RWPE2 (cell line): ENCODE measurements at regions not wholly inside any gene's neighbourhood (a gene's known extent, or its start where the extent isn't known, plus 50 kb on each side); places are given as distances from the start of the nearest gene placed in this dataset.
"Not testable (repeated sequence)": the region's sequence is repeated elsewhere in the genome, so short reads cannot be mapped to it uniquely, and the experiment has no call there.

ENCODE experiments used
- ATAC-seq: fragments of 200-7000 bp; cut with Tn5 transposase; 3 replicates; pipeline ENCODE4 v1.9.1; 2021; ENCODE audit warnings: low read depth
- DNase-seq: peaks from one replicate; pipeline ENCODE4 v3.0.0-alpha.2; 2020; ENCODE audit warnings: low spot score
- H3K27ac ChIP-seq: fragments of 450-650 bp; 2 replicates; pipeline ENCODE4 v1.5.1; 2017; ENCODE audit warnings: mild to moderate bottlenecking; ENCODE audit not compliant: poor library complexity, severe bottlenecking
- H3K27me3 ChIP-seq: fragments of 250-450 bp; sonication (Bioruptor Pico); 2 replicates; pipeline ENCODE4 v1.5.1; 2021; ENCODE audit warnings: mild to moderate bottlenecking, moderate library complexity; ENCODE audit not compliant: insufficient read depth, poor library complexity, severe bottlenecking
- H3K36me3 ChIP-seq: fragments of 250-450 bp; sonication (Bioruptor Pico); 2 replicates; pipeline ENCODE4 v1.5.1; 2020; ENCODE audit warnings: low read depth, mild to moderate bottlenecking, moderate library complexity
- H3K4me1 ChIP-seq: fragments of 250-450 bp; sonication (Bioruptor Pico); 2 replicates; pipeline ENCODE4 v1.5.1; 2021; ENCODE audit warnings: mild to moderate bottlenecking, moderate library complexity; ENCODE audit not compliant: insufficient read depth, poor library complexity, severe bottlenecking
- H3K4me3 ChIP-seq: fragments of 250-450 bp; sonication (Bioruptor Pico); 2 replicates; pipeline ENCODE4 v1.5.1; 2021; ENCODE audit warnings: mild to moderate bottlenecking, moderate library complexity; ENCODE audit not compliant: severe bottlenecking
- H3K9me3 ChIP-seq: fragments of 250-450 bp; sonication (Bioruptor Pico); 2 replicates; pipeline ENCODE4 v1.5.1; 2021; ENCODE audit warnings: mild to moderate bottlenecking, moderate library complexity; ENCODE audit not compliant: severe bottlenecking
- CTCF ChIP-seq: fragments of 450-650 bp; IDR thresholded peaks from one replicate; pipeline ENCODE4 v1.5.1; 2017; ENCODE audit warnings: mild to moderate bottlenecking, moderate library complexity; ENCODE audit not compliant: poor library complexity, severe bottlenecking

GRCh38 chr12:78284417-78284816, 453.7 kb downstream of the NAV3 start:
- Histone ChIP-seq H3K27ac (no peak overlapping the region), H3K4me3 (no peak overlapping the region), H3K9me3 (no peaks in the 10 kb centered on the region), H3K27me3 (no peaks in the 10 kb centered on the region), H3K4me1 (no peaks in the 10 kb centered on the region), H3K36me3 (no peaks in the 10 kb centered on the region)
- no peak for DNase-seq
- no peak for TF ChIP-seq CTCF
- no peak for ATAC-seq

- H3K4me1 ChIP-seq, result peaks cover 39% of the 10 kb centered on the region
- DNase-seq, result no peak
- H3K27me3 ChIP-seq, result no peaks in the 10 kb centered on the region
- peak overlapping the region; percentile 81 for H3K27ac ChIP-seq
- no peak overlapping the region for H3K4me3 ChIP-seq
- H3K9me3 ChIP-seq, result no peaks in the 10 kb centered on the region
- no peak for TF ChIP-seq CTCF
- ATAC-seq, result peak; percentile 86
- H3K36me3 ChIP-seq, result no peaks in the 10 kb centered on the region
These were observed 460.1 kb downstream of the NAV3 start for GRCh38 chr12:78290606-78291345.

DNA sequence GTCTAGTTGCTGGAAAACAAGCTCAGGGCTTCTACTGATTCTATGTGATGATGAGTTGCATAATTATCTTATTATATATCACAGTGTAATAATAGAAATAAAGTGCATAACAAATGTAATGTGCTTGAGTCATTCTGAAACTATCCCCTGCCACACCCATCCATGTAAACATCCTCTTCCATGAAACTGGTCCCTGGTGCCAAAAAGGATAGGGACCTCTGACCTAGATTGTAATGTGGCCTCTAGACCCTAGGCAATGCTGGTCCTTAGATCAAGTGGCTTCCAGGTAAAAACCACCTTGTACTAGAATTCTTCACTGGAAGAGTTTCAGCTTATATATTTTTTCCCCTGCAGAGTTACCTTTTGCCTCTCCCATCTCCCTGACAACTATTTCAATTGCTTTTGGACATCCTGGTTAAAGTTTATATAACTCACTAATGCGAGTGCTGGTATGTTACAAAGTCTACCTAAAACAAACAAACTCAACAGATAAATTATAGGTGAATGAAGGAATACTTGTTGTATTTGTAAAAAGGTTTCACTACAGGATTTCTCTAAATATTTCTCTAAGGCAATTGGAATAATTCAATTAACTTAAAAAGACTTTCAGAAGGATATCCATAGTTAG, 462.5 kb downstream of the NAV3 start:
- no peaks in the 10 kb centered on the region for H3K9me3 ChIP-seq
- DNase-seq, result no peak
- H3K27me3 ChIP-seq, result no peaks in the 10 kb centered on the region
- H3K4me3 ChIP-seq, result no peak overlapping the region
- peak overlapping the region; percentile 81 for H3K27ac ChIP-seq
- no peak for TF ChIP-seq CTCF
- peaks cover 39% of the 10 kb centered on the region for H3K4me1 ChIP-seq
- no peaks in the 10 kb centered on the region for H3K36me3 ChIP-seq
- peak; percentile 71 for ATAC-seq

DNA sequence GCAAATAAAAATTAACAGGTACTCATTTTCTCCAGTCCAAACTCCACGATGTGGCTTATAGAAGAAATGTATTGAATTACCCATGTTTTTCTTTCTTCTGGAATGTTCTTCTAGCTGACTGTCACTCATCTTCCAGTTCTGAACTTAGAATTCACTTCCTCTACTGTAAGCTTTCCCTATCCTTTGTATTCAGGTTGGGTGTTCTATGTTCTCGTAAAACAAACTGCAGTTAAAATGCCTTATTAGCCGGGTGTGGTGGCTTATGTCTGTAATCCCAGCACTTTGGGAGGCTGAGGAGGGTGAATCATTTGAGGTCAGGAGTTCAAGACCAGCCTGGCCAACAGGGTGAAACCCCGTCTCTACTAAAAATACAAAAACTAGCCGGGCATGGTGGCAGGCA, 470.6 kb downstream of the NAV3 start:
- H3K27ac ChIP-seq, H3K36me3 ChIP-seq, DNase-seq, H3K4me3 ChIP-seq, H3K9me3 ChIP-seq, H3K27me3 ChIP-seq, ATAC-seq, H3K4me1 ChIP-seq: not testable (repeated sequence)

DNA sequence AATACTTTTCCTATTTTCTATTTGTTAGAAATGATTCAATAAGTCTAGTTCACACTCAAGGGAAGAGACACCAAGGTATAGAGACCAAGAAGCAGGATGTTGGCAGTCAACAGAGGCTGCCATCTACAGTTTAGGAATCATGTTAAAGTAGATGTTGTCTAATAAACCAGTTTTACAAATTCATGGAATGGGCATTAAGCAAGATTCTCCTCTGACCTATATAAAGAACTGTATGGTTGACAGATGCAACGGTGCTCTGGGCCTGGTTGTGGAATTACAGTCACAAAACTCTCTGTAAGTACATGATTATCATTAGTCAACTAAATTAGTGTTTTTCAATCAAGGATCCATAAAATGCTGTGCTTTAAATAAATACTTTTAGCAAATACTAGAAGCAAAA, 475.1 kb downstream of the NAV3 start:
- no peaks in the 10 kb centered on the region for H3K36me3 ChIP-seq
- H3K4me3 ChIP-seq, result no peak overlapping the region
- no peak for DNase-seq
- no peak overlapping the region for H3K27ac ChIP-seq
- no peaks in the 10 kb centered on the region for H3K9me3 ChIP-seq
- H3K27me3 ChIP-seq, result no peaks in the 10 kb centered on the region
- ATAC-seq, result no peak
- no peaks in the 10 kb centered on the region for H3K4me1 ChIP-seq
- no peak for TF ChIP-seq CTCF
